ENCODE measurements at regions not wholly inside any gene's neighbourhood (a gene's known extent, or its start where the extent isn't known, plus 50 kb on each side); places are given as distances from the start of the nearest gene placed in this dataset.

- TF ChIP-seq CTCF (IDR thresholded peaks at IDR 0.05) = no peak
- TF ChIP-seq POLR2A (IDR thresholded peaks at IDR 0.05) = no peak
These were observed 124.4 kb upstream of the SPATA13 start for GRCh38 chr13:24036115-24036514.
